CD14-positive monocyte (primary cell): ENCODE measurements at regions not wholly inside any gene's neighbourhood (a gene's known extent, or its start where the extent isn't known, plus 50 kb on each side); places are given as distances from the start of the nearest gene placed in this dataset.

Experiments used
- DNase-seq, 3 donors: peaks; one replicate each; pipeline ENCODE4 v3.0.0-alpha.2; 2011 to 2022
- H2AFZ ChIP-seq: 2 replicates; pipeline ENCODE4 v1.6.0; 2012; ENCODE audit warnings: mild to moderate bottlenecking, low read depth, low read length, inconsistent platforms; ENCODE audit not compliant: insufficient read depth, poor library complexity, severe bottlenecking
- H3K27ac ChIP-seq, 2 donors: 1 replicate in 1 of 2; 2 replicates in 1 of 2; pipeline ENCODE4 v1.5.1; 2012 to 2013; ENCODE audit warnings: low read length in 2 of 2, control low read depth in 1 of 2, inconsistent platforms in 1 of 2, low read depth in 1 of 2, mild to moderate bottlenecking in 1 of 2
- H3K27me3 ChIP-seq, 2 donors: one replicate each; pipeline versions ENCODE4 v1.6.0 to v1.6.1; 2011 to 2013; ENCODE audit warnings: low read length in 2 of 2; ENCODE audit not compliant: control insufficient read depth in 2 of 2, insufficient read depth in 2 of 2
- H3K36me3 ChIP-seq, 2 donors: replicated peaks in 1 of 2; 1 replicate in 1 of 2; 2 replicates in 1 of 2; pipeline versions ENCODE4 v1.5.1 to v1.6.1; 2012 to 2013; ENCODE audit warnings: low read length in 2 of 2, control low read depth in 1 of 2, inconsistent platforms in 1 of 2, mild to moderate bottlenecking in 1 of 2; ENCODE audit not compliant: insufficient read depth in 2 of 2, control insufficient read depth in 1 of 2
- H3K4me1 ChIP-seq, 2 donors: 1 replicate in 1 of 2; 2 replicates in 1 of 2; pipeline versions ENCODE4 v1.5.1 to v1.6.1; 2012 to 2013; ENCODE audit warnings: low read length in 2 of 2, control low read depth in 1 of 2, inconsistent platforms in 1 of 2, mild to moderate bottlenecking in 1 of 2, moderate library complexity in 1 of 2; ENCODE audit not compliant: insufficient read depth in 2 of 2, control insufficient read depth in 1 of 2
- H3K4me2 ChIP-seq: replicated peaks from 2 replicates; pipeline ENCODE3; 2012; ENCODE audit warnings: low read length, moderate library complexity, mild to moderate bottlenecking; ENCODE audit not compliant: poor library complexity, severe bottlenecking; ENCODE audit errors: extremely low read depth
- H3K4me3 ChIP-seq, 3 experiments: fragments of 200-600 bp in 1 of 3; sonication (generic) in 1 of 3; replicated peaks in 1 of 3; 1 replicate in 2 of 3; 2 replicates in 1 of 3; pipeline ENCODE4 v1.5.1; 2011 to 2013; ENCODE audit warnings: low read length in 3 of 3, mild to moderate bottlenecking in 3 of 3, control low read depth in 2 of 3, low read depth in 2 of 3, inconsistent platforms in 1 of 3, moderate library complexity in 1 of 3
- H3K79me2 ChIP-seq: 2 replicates; pipeline ENCODE4 v1.6.0; 2012; ENCODE audit warnings: mild to moderate bottlenecking, control low read depth, inconsistent platforms, low read length, moderate library complexity; ENCODE audit not compliant: insufficient read depth
- H3K9ac ChIP-seq: 2 replicates; pipeline ENCODE4 v1.6.0; 2017; ENCODE audit warnings: low read length, mild to moderate bottlenecking; ENCODE audit not compliant: insufficient read depth, poor library complexity, severe bottlenecking
- H3K9me3 ChIP-seq, 2 donors: replicated peaks in 1 of 2; 1 replicate in 1 of 2; 2 replicates in 1 of 2; pipeline versions ENCODE4 v1.5.1 to v1.6.1; 2012 to 2013; ENCODE audit warnings: low read length in 2 of 2, control low read depth in 1 of 2; ENCODE audit not compliant: control insufficient read depth in 1 of 2, insufficient read depth in 1 of 2
- H4K20me1 ChIP-seq: 2 replicates; pipeline ENCODE4 v1.6.0; 2012; ENCODE audit warnings: mild to moderate bottlenecking, low read length, control low read depth, moderate library complexity; ENCODE audit not compliant: insufficient read depth
- H3K27ac Mint-ChIP-seq, 7 donors: one replicate each; pipeline ENCODE4 v1.8.0; 2020; ENCODE audit warnings: mild to moderate bottlenecking in 7 of 7, mixed read lengths in 7 of 7, moderate library complexity in 6 of 7, inconsistent platforms in 2 of 7
- H3K27me3 Mint-ChIP-seq, 3 donors: one replicate each; pipeline ENCODE4 v1.8.0; 2021 to 2022; ENCODE audit warnings: low read depth in 3 of 3, mild to moderate bottlenecking in 3 of 3, mixed read lengths in 3 of 3, moderate library complexity in 3 of 3, inconsistent platforms in 1 of 3
- H3K36me3 Mint-ChIP-seq, 2 donors: one replicate each; pipeline ENCODE4 v1.8.0; 2020; ENCODE audit warnings: mixed read lengths in 2 of 2, inconsistent platforms in 1 of 2, mild to moderate bottlenecking in 1 of 2
- H3K4me1 Mint-ChIP-seq: one replicate; pipeline ENCODE4 v1.8.0; 2020; ENCODE audit warnings: mild to moderate bottlenecking, mixed read lengths
- H3K4me3 Mint-ChIP-seq, 2 donors: one replicate each; pipeline ENCODE4 v1.8.0; 2020; ENCODE audit warnings: mild to moderate bottlenecking in 2 of 2, mixed read lengths in 2 of 2, moderate library complexity in 1 of 2
- H3K9me3 Mint-ChIP-seq, 7 donors: one replicate each; pipeline ENCODE4 v1.8.0; 2020 to 2022; ENCODE audit warnings: mixed read lengths in 7 of 7, mild to moderate bottlenecking in 6 of 7, moderate library complexity in 6 of 7, inconsistent platforms in 2 of 7
- WGBS: methylation state at CpG from one replicate; pipeline ENCODE4 v1.1.5; 2013; ENCODE audit warnings: missing lambda C conversion rate; ENCODE audit not compliant: insufficient coverage; 5-methylcytosine and 5-hydroxymethylcytosine counted together
- intact Hi-C, 2 donors: fragments of 100-400 bp; cut with micrococcal nuclease; formaldehyde crosslinking; loops; one replicate each; pipeline versions ENCODE4 v1.15.0 to v1.15.1; 2023
- TF ChIP-seq, protein P1 (sequence below): fragments of 200-600 bp; IDR thresholded peaks from one replicate; pipeline ENCODE4 v1.8.0; 2022; ENCODE audit warnings: antibody characterized with exemption, mild to moderate bottlenecking

DNA sequence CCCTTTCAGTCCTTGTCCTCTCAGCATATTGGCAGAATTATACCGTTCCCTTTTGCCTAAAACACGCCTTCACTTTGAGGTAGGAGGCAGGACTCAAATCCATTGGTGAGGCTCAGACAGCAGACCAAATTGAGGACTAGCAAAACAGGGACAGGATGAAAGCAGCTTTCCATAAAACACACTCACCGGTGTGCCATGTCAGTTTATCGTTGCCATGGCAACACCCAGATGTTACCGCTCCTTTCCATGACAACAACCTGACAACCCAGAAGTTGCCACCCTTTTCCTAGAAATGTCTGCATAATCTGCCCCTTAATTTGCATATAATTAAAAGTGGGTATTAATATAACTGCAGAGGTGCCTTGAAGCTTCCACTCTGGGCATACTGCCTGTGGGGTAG is 730.4 kb downstream of the METTL4 start:
- Histone ChIP-seq H3K27ac (no peak overlapping the region), H4K20me1 (no peaks in the 10 kb centered on the region), H3K79me2 (no peaks in the 10 kb centered on the region), H3K9ac (no peak overlapping the region), H3K4me3 (no peak overlapping the region), H3K4me1 (no peaks in the 10 kb centered on the region), H3K27me3 (no peaks in the 10 kb centered on the region), H3K9me3 (no peaks in the 10 kb centered on the region), H3K36me3 (no peaks in the 10 kb centered on the region), H2AFZ (no peak overlapping the region), H3K4me2 (no peak overlapping the region)
- 67% methylated on average over 1 of the region's 5 CpGs for WGBS
- H3K4me3 Mint-ChIP-seq = no peak overlapping the region
- intact Hi-C loops = no loop called here
- TF ChIP-seq, protein P1, sequence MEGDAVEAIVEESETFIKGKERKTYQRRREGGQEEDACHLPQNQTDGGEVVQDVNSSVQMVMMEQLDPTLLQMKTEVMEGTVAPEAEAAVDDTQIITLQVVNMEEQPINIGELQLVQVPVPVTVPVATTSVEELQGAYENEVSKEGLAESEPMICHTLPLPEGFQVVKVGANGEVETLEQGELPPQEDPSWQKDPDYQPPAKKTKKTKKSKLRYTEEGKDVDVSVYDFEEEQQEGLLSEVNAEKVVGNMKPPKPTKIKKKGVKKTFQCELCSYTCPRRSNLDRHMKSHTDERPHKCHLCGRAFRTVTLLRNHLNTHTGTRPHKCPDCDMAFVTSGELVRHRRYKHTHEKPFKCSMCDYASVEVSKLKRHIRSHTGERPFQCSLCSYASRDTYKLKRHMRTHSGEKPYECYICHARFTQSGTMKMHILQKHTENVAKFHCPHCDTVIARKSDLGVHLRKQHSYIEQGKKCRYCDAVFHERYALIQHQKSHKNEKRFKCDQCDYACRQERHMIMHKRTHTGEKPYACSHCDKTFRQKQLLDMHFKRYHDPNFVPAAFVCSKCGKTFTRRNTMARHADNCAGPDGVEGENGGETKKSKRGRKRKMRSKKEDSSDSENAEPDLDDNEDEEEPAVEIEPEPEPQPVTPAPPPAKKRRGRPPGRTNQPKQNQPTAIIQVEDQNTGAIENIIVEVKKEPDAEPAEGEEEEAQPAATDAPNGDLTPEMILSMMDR = no peak
- H3K36me3 Mint-ChIP-seq = no peaks in the 10 kb centered on the region
- DNase-seq = no peak
- peaks cover 0 to 5% (median 4%) of the 10 kb centered on the region in 7 donors for H3K9me3 Mint-ChIP-seq
- peaks cover 0 to 2% (median 2%) of the 10 kb centered on the region in 3 donors for H3K27me3 Mint-ChIP-seq
- no peak overlapping the region for H3K27ac Mint-ChIP-seq
- no peaks in the 10 kb centered on the region for H3K4me1 Mint-ChIP-seq

DNA sequence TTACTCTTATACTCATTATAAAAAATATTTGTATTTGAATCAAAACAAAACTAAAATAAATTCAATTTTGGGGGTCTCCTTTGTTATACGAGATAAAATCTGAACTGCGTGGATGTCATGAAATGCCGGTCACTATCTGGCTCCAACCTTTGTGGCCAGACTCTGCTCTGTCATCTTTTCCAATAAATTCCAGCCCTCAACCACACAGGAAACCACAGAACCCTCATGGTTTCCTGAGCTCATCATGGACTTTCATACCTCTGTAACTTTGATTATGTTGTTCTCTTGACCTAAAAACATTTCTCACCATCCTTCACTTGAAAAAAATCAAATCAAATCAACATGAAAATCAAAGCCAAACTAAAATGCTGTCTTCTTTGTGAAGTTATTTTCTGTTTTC is 724.7 kb downstream of the METTL4 start:
- TF ChIP-seq, protein P1 = no peak
- Histone ChIP-seq H3K9me3 (no peaks in the 10 kb centered on the region), H3K9ac (no peak overlapping the region), H3K4me1 (no peaks in the 10 kb centered on the region), H2AFZ (no peak overlapping the region), H3K4me2 (no peak overlapping the region), H3K36me3 (no peaks in the 10 kb centered on the region), H3K4me3 (no peak overlapping the region), H4K20me1 (no peaks in the 10 kb centered on the region), H3K27ac (no peak overlapping the region), H3K27me3 (no peaks in the 10 kb centered on the region), H3K79me2 (no peaks in the 10 kb centered on the region)
- intact Hi-C loops = no loop called here
- Mint-ChIP-seq H3K36me3 (no peaks in the 10 kb centered on the region), H3K27ac (no peak overlapping the region), H3K4me3 (no peak overlapping the region), H3K4me1 (peaks cover 3% of the 10 kb centered on the region), H3K9me3 (peaks cover 0 to 5% (median 1%) of the 10 kb centered on the region in 7 donors), H3K27me3 (peaks cover 0 to 2% (median 1%) of the 10 kb centered on the region in 3 donors)
- no CpG with 5 or more reads among the region's 3 CpGs for WGBS
- no peak for DNase-seq
